HG03060 (cell line): ENCODE measurements at regions not wholly inside any gene's neighbourhood (a gene's known extent, or its start where the extent isn't known, plus 50 kb on each side); places are given as distances from the start of the nearest gene placed in this dataset.
A peak's percentile ranks its signal among the peaks of the same experiment; 100 is the strongest.
"Not testable (repeated sequence)": the region's sequence is repeated elsewhere in the genome, so short reads cannot be mapped to it uniquely, and the experiment has no call there.

Experiments
- ATAC-seq: cut with Tn5 transposase; IDR thresholded peaks from one replicate; pipeline ENCODE4 v1.9.1; 2021; ENCODE audit warnings: low read depth, moderate number of reproducible peaks; ENCODE audit not compliant: unreplicated experiment

DNA sequence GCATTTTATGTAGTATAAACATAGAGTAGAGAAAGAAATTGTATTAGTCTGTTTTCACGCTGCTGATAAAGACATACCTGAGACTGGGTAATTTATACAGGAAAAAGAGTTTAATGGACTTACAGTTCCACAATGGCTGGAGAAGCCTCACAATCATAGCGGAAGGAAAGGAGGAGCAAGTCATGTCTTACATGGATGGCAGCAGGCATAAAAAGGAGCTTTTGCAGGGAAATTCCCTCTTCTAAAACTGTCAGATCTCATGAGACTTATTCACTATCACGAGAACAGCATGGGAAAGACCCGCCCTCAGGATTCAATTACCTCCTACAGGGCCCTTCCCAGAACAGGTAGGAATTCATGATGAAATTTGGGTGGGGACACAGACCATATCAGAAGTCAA lies 98.1 kb downstream of the ARRDC3 start:
- ATAC-seq = not testable (repeated sequence)

DNA sequence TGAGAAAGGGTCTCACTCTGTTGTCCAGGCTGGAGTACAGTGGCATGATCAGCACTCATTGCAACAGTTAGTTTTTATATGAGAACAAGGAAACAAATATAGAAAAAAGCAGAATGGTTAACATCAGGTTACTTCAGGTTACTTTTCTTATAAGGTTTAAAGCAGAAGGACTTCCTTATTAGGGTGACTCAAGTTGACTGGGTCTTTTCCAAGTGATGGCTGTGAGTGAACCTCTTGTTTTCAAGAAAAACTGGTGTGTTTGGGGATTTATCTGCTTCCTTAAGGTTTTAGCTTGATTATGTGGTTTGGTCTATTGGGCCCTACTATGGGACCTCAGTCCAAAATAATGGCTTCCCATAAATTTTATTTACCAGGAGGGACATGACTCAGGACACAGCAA lies 99.2 kb downstream of the ARRDC3 start:
- ATAC-seq = no peak

DNA sequence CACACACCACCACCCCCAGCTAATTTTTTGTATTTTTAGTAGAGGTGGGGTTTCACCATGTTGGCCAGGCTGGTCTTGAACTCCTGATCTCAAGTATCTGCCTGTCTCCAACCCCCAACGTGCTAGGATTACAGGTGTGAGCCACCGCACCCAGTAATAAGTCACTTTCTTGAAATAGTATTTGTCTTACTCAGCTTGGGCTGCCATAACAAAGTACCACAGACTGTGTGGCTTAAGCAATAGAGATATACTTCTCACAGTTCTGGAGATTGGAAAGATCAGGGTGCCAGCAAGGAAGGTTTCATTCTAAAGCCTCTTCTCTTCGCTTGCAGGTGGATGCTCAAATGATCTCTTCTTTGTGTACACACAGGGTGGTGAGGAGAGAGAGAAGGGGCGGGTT lies 99.8 kb downstream of the ARRDC3 start:
- ATAC-seq = no peak

DNA sequence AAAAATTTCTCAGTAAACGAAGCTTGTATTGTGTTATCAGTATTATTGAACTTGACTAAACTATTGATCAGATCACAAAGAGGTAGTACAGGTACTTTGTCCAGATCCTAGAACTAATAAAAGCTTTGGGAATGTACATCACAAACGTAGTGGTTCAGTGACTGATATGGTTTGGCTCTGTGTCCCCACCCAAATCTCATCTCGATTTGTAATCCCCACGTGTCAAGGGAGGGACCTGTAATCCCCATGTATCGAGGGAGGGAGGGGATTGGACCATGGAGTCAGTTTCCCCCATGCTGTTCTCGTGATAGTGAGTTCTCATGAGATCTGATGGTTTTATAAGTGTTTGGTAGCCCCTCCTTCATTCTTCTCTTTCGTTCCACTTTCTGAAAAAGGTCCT lies 100.9 kb downstream of the ARRDC3 start:
- no peak for ATAC-seq

DNA sequence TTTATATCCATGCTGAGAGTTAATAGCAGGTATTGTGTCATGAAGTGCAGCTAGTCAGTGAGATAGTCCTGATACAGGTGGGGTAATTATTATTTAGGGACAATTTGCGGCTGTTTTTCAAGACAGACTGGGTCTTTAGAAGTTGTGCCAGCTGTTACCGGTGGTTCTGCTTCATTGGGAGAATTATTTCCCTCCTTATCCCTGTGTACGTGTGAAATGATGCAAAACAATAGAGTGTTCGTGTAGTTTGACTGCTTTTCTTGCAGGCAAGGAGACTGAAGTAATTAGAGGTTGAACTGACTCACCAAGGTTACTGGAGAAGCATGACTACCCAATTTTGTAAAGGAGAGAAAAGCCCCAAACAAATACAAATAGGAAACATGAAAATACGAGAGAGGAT lies 101.7 kb downstream of the ARRDC3 start:
- no peak for ATAC-seq

DNA sequence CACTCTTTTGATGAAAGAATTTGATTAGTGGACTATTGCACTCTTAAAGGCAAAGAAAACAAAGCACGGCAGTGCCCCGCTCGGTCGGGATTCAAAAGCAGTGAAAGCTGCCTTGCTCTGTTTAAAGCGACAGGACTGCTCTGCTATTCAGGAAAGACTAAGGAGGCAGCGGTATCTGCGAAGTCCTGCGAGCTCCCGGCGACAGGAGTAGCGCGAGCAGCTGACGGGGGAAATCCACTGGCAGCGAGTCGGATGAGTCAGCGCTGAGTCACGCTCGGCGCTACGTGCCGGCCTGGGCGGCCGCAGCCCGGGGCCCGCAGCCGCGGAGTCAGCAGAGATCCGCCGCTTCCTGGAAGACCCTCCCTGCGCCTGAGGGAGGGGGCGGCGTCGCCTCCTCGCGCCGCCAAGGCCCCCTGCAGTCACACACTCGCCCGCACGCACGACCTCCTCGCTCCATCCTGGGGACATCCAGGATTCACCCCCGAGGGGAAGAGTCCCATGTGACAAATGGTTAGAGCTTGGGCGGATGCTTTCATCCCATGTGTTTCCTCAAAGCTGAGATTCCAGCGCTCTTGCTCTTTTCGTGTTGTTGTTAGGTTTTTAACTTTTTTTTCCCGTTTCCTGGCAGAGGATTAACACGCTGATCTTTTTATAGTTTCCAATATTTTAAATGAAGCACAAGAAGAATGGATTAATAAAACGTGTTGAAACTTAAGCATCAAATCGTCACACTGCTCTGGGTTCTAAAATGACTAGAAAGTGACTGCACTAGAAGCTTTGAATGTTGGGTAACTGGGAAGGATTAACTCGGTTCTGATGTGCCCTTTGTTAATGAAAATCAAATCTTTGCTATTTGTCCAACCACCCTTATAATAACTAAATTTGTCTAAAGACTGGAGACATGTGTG lies 102.5 kb downstream of the ARRDC3 start:
- ATAC-seq = peak; percentile 86

DNA sequence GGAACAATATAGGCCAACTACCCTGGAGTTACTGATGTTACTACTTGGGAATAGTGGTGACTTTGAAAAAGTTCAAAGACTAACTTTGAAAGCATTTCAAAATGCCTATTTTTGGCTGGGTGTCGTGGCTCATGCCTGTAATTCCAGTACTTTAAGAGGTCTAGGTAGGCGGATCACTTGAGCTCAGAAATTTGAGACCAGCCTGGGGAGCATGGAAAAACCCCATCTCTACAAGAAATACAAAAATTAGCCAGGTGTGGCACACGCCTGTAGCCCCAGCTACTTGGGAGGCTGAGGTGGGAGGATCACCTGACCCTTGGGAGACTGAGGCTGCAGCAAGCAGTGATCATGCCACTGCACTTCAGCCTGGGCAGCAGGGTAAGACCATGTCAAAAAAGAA lies 105.3 kb downstream of the ARRDC3 start:
- ATAC-seq = no peak

DNA sequence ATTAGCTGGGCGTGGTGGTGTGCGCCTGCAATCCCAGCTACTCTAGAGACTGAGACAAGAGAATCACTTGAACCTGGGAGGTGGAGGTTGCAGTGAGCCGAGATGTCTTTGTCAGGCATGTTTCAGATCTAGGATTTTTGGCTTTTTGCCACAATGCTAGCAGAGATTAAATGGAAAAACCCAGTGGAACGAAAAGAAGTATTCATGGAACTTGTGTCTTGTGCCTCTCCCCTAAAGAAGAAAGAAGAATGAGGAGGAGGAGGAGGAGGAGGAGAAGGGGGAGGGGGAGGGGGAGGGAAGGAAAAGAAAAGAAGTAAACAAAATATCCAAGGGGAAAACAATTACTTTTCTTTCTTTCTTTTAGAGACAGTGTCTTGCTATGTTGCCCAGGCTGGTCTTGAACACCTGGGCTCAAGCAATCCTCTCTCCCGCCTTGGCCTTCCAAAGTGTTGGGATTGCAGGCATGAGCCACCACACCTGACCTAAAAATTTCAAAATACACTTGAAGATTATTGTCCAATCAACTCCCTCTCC lies 106.0 kb downstream of the ARRDC3 start:
- ATAC-seq = no peak

DNA sequence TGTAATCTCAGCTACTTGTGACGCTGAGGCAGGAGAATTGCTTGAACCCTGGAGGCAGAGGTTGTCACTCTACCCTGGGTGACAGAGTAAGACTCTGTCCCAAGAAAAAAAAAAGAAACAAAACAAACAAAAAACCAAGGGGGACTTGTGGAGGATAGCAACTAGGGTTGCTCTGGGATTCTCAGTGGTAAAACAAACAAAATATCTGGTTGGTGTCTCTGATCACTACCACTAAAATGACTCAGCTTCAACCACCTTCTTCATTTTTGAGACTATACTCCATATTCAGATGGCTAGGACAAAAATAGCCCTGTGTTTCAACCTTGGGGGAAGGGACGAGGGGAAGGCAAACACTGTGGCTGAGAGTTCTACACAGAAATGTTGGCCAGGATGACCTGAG lies 110.3 kb downstream of the ARRDC3 start:
- ATAC-seq = peak; percentile 93

DNA sequence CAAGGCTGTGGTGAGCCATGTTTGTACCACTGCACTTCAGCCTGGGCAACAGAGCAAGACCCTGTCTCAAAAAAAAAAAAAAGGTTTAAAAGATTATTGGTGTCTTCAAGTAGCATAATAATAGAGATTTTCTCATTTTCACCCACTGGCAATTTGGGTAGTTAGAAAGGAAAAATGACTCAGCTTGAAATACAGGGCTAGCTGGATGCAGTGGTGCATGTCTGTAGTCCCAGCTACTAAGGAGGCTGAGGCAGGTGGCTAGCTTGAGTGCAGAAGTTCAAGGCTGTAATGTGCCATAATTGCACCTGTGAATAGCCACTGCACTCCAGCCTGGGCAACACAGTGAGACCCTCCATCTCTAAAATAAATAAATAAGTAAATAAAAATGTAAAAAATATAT lies 111.1 kb downstream of the ARRDC3 start:
- ATAC-seq = peak; percentile 33

DNA sequence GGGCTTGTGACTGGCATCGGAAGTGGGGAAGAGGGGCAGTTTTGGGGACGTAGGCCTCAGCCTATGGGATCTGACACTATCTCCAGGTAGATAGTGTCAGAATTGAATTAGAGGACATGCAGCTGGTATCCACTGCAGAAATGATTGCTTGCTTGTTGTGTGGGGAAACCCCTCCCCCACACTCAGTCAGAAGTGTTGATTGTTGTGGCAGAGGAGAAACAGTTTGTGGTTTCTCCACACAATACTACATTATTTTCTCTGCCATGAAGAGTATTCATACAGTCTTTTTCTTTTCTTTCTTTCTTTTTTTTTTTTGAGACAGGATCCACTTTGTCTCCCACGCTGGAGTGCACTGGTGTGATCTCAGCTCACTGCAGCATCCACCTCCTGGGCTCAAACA lies 113.9 kb downstream of the ARRDC3 start:
- no peak for ATAC-seq

DNA sequence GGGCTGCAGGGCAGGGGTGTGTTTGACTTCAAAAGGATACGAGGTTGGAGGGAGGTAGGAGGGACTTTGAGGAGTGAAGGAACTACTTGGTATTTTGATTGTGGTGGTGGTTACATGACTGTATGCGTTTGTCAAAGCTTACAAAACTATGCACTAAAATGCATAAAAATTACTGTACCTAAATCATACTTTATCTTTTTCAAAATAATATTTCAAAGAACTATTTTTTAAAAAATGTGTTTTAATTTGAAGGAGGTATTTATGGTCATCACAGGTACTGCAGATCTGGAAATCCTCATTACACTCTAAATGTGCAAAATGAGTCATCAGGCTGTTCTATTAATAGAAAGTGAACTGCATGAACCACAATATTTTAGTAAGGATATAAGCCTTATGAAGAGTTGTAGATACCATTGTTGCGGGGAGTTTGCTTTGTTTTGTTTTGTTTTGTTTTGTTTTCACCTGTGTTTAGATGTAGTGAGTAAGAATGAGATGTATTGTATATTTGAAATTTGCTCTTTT lies 116.9 kb downstream of the ARRDC3 start:
- ATAC-seq = peak; percentile 59

DNA sequence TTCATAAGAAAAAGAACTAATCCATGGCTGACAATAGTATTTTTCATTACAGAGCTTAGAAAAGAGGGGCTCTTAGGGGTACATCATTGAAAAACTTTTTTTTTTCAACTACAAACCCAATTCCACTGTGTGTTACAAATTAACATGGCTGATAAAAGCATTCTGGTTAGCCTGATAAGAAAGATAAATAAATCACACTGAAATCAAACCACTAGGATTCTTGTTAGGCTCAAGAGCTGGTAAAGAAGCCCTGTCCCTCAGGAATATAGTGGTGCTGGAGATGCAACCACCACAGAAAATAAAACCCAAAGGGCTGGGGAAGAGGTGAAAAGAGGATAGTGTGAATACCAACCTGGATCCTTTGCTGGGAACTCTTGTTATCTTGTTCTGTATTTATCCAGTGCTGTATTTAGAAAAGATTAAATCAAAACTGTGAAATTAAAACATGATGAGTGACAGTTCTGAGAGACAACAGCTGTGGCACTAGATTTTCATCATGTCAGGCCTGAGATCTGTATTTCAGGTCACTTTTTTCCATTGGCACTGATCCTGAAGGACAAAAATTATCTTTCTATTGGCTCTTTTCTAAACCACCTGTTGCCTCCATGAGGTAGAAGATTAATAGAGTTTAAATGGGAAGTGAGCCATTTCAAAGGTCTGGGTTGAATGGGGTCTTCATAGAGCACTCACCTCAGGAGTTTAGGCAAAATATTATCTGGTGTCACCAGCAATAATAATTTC lies 118.6 kb downstream of the ARRDC3 start:
- no peak for ATAC-seq

DNA sequence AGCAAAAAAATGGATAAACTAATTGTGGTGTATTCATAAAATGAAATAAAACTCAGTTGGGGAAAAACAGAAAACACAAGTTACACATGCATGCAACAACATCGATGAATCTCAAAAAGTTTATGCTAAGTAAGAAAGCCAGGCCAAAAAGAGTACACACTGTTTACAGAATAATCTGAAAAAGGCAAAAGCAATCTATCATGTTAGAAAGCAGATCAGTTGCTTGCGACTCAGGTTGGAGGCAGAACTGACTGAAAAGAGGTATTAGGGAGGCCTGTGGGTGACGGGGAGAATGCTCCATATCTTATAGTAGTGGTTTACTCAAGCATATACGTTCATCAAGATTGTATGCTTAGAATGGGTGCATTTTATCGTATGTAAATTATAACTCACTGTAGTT lies 119.2 kb downstream of the ARRDC3 start:
- ATAC-seq = no peak

DNA sequence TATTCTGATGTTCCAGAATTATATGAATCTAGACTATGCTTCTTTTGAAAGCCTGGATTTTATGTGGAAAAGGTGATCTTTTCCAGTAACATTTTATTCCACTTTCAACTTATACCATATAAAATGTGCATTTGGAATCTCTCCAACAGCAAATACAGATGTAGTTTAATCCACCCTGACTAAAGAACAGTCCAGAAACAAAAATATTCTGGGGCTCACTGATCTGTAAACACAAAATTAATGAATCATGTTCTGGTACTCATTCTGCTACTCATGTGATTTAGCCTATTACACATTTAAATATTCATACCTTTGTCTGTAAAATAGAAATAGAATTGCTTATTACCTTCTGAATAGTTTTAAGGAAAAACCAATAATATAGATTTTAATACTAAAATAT lies 125.8 kb downstream of the ARRDC3 start:
- ATAC-seq = no peak

DNA sequence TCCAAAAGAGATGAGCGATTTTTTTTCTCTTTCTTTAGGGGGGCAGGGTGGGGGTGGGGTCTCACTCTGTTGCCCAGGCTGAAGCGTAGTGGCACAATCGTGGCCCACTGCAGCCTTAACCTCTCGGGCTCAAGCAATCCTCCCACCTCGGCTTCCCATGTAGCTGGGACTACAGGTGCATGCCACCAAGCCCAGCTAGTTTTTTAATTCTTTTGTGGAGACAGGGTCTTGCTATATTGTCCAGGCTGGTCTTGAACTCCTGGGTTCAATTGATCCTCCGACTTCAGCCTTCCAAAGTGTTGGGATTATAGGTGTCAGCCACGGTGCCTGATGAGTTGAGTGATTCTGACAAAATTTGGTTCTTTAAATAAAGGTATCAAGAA lies 127.0 kb downstream of the ARRDC3 start:
- ATAC-seq = no peak

DNA sequence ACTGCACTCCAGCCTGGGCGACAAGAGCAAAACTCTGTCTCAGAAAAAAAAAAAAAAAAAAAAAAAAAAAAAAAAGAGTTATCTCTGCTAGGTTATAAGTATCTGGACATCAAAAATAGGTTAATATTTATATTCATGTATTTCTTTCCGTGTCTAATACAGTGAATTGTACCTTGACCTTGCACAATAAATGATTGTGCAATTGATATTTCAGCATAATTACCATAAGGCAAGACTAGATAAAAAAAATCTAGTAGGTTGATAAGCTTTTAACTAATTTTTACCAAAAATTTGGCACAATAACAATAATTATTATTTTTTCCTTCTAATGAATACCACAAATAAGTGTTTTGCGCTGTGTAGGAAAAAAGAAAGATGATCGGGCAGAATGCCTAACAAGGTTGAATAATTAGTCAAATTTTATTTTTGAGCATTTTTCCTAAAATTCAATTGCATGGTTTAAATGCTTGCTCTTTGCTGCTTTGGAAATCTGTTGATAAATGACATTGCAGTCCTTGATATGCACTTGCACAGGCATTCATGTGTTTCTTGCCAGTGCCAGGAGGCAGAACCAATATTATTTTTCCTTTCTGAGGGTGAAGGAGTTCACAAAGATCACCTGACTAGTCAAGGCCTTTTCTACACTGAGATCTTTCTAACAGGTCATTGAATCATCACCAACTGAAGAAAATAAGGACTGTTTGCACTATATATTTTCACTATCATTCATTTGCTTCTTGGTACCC lies 127.5 kb downstream of the ARRDC3 start:
- ATAC-seq = no peak

DNA sequence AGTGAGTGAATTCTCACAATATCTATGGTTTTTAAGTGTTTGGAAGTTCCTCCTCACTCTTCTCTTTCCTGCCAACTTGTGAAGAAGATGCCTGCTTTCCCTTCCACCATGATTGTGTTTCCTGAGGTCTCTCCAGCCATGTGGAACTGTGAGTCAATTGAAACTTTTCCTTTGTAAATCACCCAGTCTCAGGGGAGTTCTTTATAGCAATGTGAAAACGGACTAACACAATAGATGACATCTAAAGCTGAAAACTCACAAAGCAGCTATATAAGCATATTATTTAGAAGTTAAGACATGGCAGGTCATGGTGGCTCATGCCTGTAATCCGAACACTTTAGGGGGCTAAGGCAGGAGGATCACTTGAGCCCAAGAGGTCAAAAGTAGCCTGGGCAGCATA lies 130.2 kb downstream of the ARRDC3 start:
- ATAC-seq = no peak

DNA sequence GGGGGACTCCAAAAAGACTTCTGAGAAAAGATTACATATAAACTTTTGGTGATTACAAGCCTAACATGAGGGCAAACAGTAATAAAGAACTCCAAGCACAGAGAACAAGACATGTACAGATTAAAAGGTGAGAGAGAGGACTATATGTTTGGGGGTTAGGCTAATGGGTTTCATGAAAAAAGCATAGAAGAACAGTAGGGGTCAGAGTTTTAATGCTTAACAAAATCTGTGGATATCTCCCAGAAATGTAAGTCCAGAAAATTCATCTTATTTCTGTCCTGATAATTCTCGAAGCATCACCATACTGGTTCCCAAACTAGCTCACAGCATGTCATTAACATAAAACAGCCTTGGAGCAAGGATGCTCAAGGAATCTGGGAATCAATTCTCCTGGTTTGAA lies 137.2 kb downstream of the ARRDC3 start:
- ATAC-seq = no peak

DNA sequence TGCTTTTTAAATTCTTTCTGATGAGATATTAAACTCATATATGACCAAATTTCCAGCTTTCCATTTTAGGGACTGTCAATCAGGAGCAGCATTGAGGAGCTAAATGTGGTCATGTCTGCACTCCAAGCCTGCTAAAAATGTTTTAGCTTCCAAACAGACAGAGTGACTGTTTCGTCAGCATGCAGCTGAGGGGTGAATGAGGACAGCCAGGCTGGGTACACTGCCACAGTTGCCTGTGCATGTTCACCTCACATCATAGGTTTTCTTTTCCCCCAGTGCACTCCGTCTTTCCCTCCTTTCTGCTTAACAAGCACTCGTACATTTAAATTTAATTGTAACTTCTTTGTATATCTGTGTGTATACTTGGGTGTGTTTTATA lies 138.1 kb downstream of the ARRDC3 start:
- ATAC-seq = no peak
